HEK293 (cell line): ENCODE measurements at regions not wholly inside any gene's neighbourhood (a gene's known extent, or its start where the extent isn't known, plus 50 kb on each side); places are given as distances from the start of the nearest gene placed in this dataset.

ENCODE experiments used
- CTCF ChIA-PET: fragments of 350-600 bp; formaldehyde crosslinking; extraction: SDS; loops from one replicate; lab custom pipeline; 2021; ENCODE audit warnings: antibody characterized with exemption; lab: Yijun Ruan, JAX
- POLR2A ChIA-PET: fragments of 300-600 bp; formaldehyde crosslinking; extraction: SDS; loops from one replicate; lab custom pipeline; 2020; ENCODE audit warnings: antibody characterized with exemption, inconsistent platforms; lab: Yijun Ruan, JAX
- H3K27ac ChIP-seq: fragments of 200-500 bp; sonication (Bioruptor generic); 2 replicates; pipeline ENCODE4 v1.5.1; 2014; ENCODE audit warnings: low read depth, low read length, control low read depth, inconsistent platforms; ENCODE audit errors: extremely low read depth
- H3K36me3 ChIP-seq, 2 experiments: fragments of 200-500 bp in 1 of 2; sonication (Bioruptor generic) in 1 of 2; 1 replicate in 1 of 2; 2 replicates in 1 of 2; pipeline ENCODE4 v1.5.1; 2014 to 2017; ENCODE audit warnings: inconsistent platforms in 2 of 2, low read length in 2 of 2; ENCODE audit not compliant: control insufficient read depth in 2 of 2, insufficient read depth in 1 of 2
- H3K4me1 ChIP-seq: fragments of 200-500 bp; sonication (Bioruptor generic); 2 replicates; pipeline ENCODE4 v1.5.1; 2014; ENCODE audit warnings: mild to moderate bottlenecking, low read length, inconsistent platforms; ENCODE audit not compliant: control insufficient read depth, insufficient read depth
- H3K4me3 ChIP-seq: 2 replicates; pipeline ENCODE4 v1.5.1; 2011; ENCODE audit warnings: low read depth, mild to moderate bottlenecking, control low read depth, low read length, moderate library complexity
- H3K9me3 ChIP-seq: fragments of 200-500 bp; sonication (Bioruptor generic); 2 replicates; pipeline ENCODE4 v1.5.1; 2014; ENCODE audit warnings: low read depth, low read length, inconsistent platforms; ENCODE audit not compliant: control insufficient read depth, insufficient read depth
- HOXA7 ChIP-seq: sonication (generic); formaldehyde crosslinking; IDR thresholded peaks from 2 replicates; pipeline ENCODE4 v1.8.1; 2022; ENCODE audit warnings: missing genetic modification reagents, borderline replicate concordance
- HOXD13 ChIP-seq: sonication (generic); formaldehyde crosslinking; IDR thresholded peaks from 2 replicates; pipeline ENCODE4 v1.8.0; 2022; ENCODE audit warnings: missing genetic modification reagents, borderline replicate concordance
- KLF1 ChIP-seq: fragments of 450-650 bp; formaldehyde crosslinking; IDR thresholded peaks from 2 replicates; pipeline ENCODE4 v1.5.1; 2016; ENCODE audit warnings: missing biosample characterization, missing genetic modification characterization
- KLF7 ChIP-seq: fragments of 450-650 bp; formaldehyde crosslinking; IDR thresholded peaks from 2 replicates; pipeline ENCODE4 v1.5.1; 2016; ENCODE audit warnings: missing biosample characterization, missing genetic modification characterization, borderline replicate concordance
- KLF8 ChIP-seq: fragments of 450-650 bp; formaldehyde crosslinking; IDR thresholded peaks from 2 replicates; pipeline ENCODE4 v1.5.1; 2016; ENCODE audit warnings: missing biosample characterization, missing genetic modification characterization
- SCRT2 ChIP-seq: fragments of 450-650 bp; formaldehyde crosslinking; IDR thresholded peaks from 2 replicates; pipeline ENCODE4 v1.5.1; 2016; ENCODE audit warnings: missing biosample characterization, missing genetic modification characterization
- SETDB1 ChIP-seq: IDR thresholded peaks from one replicate; pipeline ENCODE4 v1.6.1; 2017; ENCODE audit warnings: mild to moderate bottlenecking, low read length, moderate library complexity, mixed read lengths; ENCODE audit not compliant: insufficient read length
- SP3 ChIP-seq: fragments of 450-650 bp; formaldehyde crosslinking; IDR thresholded peaks from 2 replicates; pipeline ENCODE4 v1.5.1; 2016; ENCODE audit warnings: missing biosample characterization, missing genetic modification characterization
- YY2 ChIP-seq: fragments of 450-650 bp; formaldehyde crosslinking; IDR thresholded peaks from 2 replicates; pipeline ENCODE4 v1.5.1; 2016; ENCODE audit warnings: missing biosample characterization, missing genetic modification characterization
- ZNF140 ChIP-seq: fragments of 450-650 bp; formaldehyde crosslinking; IDR thresholded peaks from 2 replicates; pipeline ENCODE4 v1.5.1; 2016; ENCODE audit warnings: missing biosample characterization, missing genetic modification characterization
- ZNF146 ChIP-seq: fragments of 450-650 bp; formaldehyde crosslinking; IDR thresholded peaks from 2 replicates; pipeline ENCODE4 v1.5.1; 2016; ENCODE audit warnings: missing biosample characterization, missing genetic modification characterization
- ZNF169 ChIP-seq: fragments of 450-650 bp; formaldehyde crosslinking; IDR thresholded peaks from 2 replicates; pipeline ENCODE4 v1.5.1; 2016; ENCODE audit warnings: missing biosample characterization, missing genetic modification characterization
- ZNF214 ChIP-seq: fragments of 450-650 bp; formaldehyde crosslinking; IDR thresholded peaks from 2 replicates; pipeline ENCODE4 v1.5.1; 2017; ENCODE audit warnings: missing biosample characterization, mild to moderate bottlenecking, missing genetic modification characterization, borderline replicate concordance
- ZNF23 ChIP-seq: fragments of 450-650 bp; formaldehyde crosslinking; IDR thresholded peaks from 2 replicates; pipeline ENCODE4 v1.5.1; 2016; ENCODE audit warnings: missing biosample characterization, missing genetic modification characterization, borderline replicate concordance
- ZNF292 ChIP-seq: fragments of 450-650 bp; formaldehyde crosslinking; IDR thresholded peaks from 2 replicates; pipeline ENCODE4 v1.5.1; 2016; ENCODE audit warnings: low read depth, missing biosample characterization, missing genetic modification characterization, borderline replicate concordance
- ZNF391 ChIP-seq: fragments of 450-650 bp; formaldehyde crosslinking; IDR thresholded peaks from 2 replicates; pipeline ENCODE4 v1.5.1; 2016; ENCODE audit warnings: low read depth, missing biosample characterization, missing genetic modification characterization, borderline replicate concordance
- ZNF416 ChIP-seq: fragments of 450-650 bp; formaldehyde crosslinking; IDR thresholded peaks from 2 replicates; pipeline ENCODE4 v1.5.1; 2016; ENCODE audit warnings: missing biosample characterization, missing genetic modification characterization
- ZNF670 ChIP-seq: fragments of 450-650 bp; formaldehyde crosslinking; IDR thresholded peaks from 2 replicates; pipeline ENCODE4 v1.5.1; 2016; ENCODE audit warnings: missing biosample characterization, missing genetic modification characterization, low read depth
- ZNF785 ChIP-seq: fragments of 450-650 bp; formaldehyde crosslinking; IDR thresholded peaks from 2 replicates; pipeline ENCODE4 v1.5.1; 2016; ENCODE audit warnings: missing biosample characterization, missing genetic modification characterization
- TF ChIP-seq, protein P1 (sequence below): fragments of 450-650 bp; formaldehyde crosslinking; IDR thresholded peaks from 2 replicates; pipeline ENCODE4 v1.5.1; 2017; ENCODE audit warnings: missing biosample characterization, missing genetic modification characterization
- TF ChIP-seq, protein P2 (sequence below): fragments of 450-650 bp; formaldehyde crosslinking; IDR thresholded peaks from 2 replicates; pipeline ENCODE4 v1.5.1; 2016; ENCODE audit warnings: missing biosample characterization, missing genetic modification characterization, borderline replicate concordance
- TF ChIP-seq, protein P3 (sequence below): fragments of 450-650 bp; formaldehyde crosslinking; IDR thresholded peaks from 2 replicates; pipeline ENCODE4 v1.5.1; 2016; ENCODE audit warnings: missing biosample characterization, missing genetic modification characterization
- TF ChIP-seq, protein P4 (sequence below): fragments of 450-650 bp; formaldehyde crosslinking; IDR thresholded peaks from 2 replicates; pipeline ENCODE4 v1.5.1; 2016; ENCODE audit warnings: missing biosample characterization, missing genetic modification characterization

DNA sequence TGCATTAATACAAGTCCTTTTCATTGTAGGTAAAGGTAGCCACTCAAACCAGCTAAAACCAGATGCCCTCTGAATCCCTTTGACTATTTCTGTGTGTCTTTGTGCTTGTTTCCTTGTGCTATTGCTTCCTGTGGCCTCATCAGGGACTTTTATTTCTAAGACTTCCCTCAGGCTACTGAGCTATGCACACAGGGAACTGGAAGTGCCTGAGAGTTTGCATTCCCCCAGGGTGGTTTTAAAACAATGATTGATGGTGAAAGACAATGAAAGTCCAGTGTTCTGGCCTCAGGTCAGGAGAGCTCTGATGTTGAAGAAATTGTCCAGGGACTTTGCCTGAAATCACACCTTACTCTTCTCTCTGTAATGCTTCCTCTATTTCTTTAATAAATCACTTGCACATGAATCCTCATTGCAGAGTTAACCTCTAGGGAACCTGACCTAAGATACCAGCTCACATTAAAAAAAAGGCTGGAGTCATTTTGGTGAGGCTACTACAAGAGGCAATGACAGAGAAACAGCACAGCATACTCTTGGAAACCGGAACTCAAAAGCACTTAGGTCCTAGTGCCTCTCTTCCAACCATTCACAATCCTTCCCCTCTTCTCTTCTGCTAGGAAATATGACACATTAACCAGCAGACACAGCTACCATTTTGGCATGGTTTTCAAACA lies 158.1 kb upstream of the NREP start (continued):
- TF ChIP-seq, protein P1, sequence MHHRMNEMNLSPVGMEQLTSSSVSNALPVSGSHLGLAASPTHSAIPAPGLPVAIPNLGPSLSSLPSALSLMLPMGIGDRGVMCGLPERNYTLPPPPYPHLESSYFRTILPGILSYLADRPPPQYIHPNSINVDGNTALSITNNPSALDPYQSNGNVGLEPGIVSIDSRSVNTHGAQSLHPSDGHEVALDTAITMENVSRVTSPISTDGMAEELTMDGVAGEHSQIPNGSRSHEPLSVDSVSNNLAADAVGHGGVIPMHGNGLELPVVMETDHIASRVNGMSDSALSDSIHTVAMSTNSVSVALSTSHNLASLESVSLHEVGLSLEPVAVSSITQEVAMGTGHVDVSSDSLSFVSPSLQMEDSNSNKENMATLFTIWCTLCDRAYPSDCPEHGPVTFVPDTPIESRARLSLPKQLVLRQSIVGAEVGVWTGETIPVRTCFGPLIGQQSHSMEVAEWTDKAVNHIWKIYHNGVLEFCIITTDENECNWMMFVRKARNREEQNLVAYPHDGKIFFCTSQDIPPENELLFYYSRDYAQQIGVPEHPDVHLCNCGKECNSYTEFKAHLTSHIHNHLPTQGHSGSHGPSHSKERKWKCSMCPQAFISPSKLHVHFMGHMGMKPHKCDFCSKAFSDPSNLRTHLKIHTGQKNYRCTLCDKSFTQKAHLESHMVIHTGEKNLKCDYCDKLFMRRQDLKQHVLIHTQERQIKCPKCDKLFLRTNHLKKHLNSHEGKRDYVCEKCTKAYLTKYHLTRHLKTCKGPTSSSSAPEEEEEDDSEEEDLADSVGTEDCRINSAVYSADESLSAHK (tag by site-specific recombination): no peak
- TF ChIP-seq, protein P2, sequence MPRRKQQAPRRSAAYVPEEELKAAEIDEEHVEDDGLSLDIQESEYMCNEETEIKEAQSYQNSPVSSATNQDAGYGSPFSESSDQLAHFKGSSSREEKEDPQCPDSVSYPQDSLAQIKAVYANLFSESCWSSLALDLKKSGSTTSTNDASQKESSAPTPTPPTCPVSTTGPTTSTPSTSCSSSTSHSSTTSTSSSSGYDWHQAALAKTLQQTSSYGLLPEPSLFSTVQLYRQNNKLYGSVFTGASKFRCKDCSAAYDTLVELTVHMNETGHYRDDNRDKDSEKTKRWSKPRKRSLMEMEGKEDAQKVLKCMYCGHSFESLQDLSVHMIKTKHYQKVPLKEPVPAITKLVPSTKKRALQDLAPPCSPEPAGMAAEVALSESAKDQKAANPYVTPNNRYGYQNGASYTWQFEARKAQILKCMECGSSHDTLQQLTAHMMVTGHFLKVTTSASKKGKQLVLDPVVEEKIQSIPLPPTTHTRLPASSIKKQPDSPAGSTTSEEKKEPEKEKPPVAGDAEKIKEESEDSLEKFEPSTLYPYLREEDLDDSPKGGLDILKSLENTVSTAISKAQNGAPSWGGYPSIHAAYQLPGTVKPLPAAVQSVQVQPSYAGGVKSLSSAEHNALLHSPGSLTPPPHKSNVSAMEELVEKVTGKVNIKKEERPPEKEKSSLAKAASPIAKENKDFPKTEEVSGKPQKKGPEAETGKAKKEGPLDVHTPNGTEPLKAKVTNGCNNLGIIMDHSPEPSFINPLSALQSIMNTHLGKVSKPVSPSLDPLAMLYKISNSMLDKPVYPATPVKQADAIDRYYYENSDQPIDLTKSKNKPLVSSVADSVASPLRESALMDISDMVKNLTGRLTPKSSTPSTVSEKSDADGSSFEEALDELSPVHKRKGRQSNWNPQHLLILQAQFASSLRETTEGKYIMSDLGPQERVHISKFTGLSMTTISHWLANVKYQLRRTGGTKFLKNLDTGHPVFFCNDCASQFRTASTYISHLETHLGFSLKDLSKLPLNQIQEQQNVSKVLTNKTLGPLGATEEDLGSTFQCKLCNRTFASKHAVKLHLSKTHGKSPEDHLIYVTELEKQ (tag by site-specific recombination): no peak
- TF ChIP-seq KLF1 (tag by site-specific recombination) (no peak), ZNF214 (tag by site-specific recombination) (no peak), HOXD13 (CRISPR knock-in tag) (no peak), ZNF785 (tag by site-specific recombination) (no peak), ZNF391 (tag by site-specific recombination) (no peak), ZNF169 (tag by site-specific recombination) (no peak)

DNA sequence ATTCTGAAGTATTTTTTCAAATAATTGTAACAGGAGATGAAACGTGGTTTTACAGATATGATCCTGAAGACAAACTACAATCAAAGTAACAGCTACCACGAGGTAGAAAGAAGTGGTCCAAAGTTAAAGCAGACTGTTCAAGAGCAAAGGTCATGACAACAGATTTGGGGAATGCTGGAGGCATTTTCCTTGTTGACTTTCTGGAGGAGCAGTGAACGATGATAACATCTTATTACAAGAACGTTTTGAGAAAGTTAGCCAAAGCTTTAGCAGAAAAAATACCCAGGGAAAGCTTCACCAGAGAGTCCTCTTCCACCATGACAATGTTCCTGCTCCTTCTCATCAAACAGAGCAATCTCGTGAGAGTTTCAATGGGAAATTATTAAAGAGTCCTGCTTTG lies 145.4 kb upstream of the NREP start:
- CTCF ChIA-PET: no interaction called here
- POLR2A ChIA-PET: no interaction called here
- Histone ChIP-seq H3K4me3 (no peak overlapping the region), H3K36me3 (no peaks in the 10 kb centered on the region), H3K4me1 (no peaks in the 10 kb centered on the region), H3K27ac (no peak overlapping the region), H3K9me3 (no peaks in the 10 kb centered on the region)
- no peak for TF ChIP-seq ZNF23
- TF ChIP-seq SP3 (tag by site-specific recombination): no peak
- TF ChIP-seq, protein P3, sequence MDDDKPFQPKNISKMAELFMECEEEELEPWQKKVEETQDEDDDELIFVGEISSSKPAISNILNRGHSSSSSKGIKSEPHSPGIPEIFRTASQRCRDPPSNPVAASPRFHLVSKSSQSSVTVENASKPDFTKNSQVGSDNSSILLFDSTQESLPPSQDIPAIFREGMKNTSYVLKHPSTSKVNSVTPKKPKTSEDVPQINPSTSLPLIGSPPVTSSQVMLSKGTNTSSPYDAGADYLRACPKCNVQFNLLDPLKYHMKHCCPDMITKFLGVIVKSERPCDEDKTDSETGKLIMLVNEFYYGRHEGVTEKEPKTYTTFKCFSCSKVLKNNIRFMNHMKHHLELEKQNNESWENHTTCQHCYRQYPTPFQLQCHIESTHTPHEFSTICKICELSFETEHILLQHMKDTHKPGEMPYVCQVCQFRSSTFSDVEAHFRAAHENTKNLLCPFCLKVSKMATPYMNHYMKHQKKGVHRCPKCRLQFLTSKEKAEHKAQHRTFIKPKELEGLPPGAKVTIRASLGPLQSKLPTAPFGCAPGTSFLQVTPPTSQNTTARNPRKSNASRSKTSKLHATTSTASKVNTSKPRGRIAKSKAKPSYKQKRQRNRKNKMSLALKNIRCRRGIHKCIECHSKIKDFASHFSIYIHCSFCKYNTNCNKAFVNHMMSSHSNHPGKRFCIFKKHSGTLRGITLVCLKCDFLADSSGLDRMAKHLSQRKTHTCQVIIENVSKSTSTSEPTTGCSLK (tag by site-specific recombination): no peak
- TF ChIP-seq ZNF670 (tag by site-specific recombination): no peak
- TF ChIP-seq KLF8 (tag by site-specific recombination): no peak

DNA sequence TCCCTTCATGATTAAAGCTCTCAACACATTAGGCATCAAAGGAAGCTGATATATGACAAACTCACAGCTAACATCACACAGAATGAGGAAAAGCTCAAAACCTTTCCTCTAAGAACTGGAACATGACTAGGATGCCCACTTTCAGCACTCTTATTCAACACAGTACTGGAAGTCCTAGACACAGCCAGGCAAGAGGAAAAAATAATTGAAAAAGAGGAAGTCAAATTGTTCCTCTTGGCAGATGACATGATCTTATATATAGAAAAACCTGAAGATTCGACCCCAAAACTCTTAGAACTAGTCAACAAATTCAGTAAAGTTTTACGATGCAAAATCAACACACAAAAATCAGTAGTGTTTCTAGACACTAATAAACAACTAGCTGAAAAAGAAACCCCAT lies 144.3 kb upstream of the NREP start:
- POLR2A ChIA-PET: no interaction called here
- H3K27ac ChIP-seq: no peak overlapping the region
- no peak overlapping the region for H3K4me3 ChIP-seq
- H3K36me3 ChIP-seq: no peaks in the 10 kb centered on the region
- no peaks in the 10 kb centered on the region for H3K4me1 ChIP-seq
- CTCF ChIA-PET: no interaction called here
- no peaks in the 10 kb centered on the region for H3K9me3 ChIP-seq
- TF ChIP-seq ZNF416 (tag by site-specific recombination): no peak
- no peak for TF ChIP-seq ZNF23
- TF ChIP-seq ZNF146 (tag by site-specific recombination): no peak
- TF ChIP-seq YY2 (tag by site-specific recombination): no peak
- no peak for TF ChIP-seq SETDB1
- no peak for TF ChIP-seq ZNF292 (tag by site-specific recombination)
- TF ChIP-seq SCRT2 (tag by site-specific recombination): no peak
- no peak for TF ChIP-seq ZNF140 (tag by site-specific recombination)
- TF ChIP-seq, protein P4, sequence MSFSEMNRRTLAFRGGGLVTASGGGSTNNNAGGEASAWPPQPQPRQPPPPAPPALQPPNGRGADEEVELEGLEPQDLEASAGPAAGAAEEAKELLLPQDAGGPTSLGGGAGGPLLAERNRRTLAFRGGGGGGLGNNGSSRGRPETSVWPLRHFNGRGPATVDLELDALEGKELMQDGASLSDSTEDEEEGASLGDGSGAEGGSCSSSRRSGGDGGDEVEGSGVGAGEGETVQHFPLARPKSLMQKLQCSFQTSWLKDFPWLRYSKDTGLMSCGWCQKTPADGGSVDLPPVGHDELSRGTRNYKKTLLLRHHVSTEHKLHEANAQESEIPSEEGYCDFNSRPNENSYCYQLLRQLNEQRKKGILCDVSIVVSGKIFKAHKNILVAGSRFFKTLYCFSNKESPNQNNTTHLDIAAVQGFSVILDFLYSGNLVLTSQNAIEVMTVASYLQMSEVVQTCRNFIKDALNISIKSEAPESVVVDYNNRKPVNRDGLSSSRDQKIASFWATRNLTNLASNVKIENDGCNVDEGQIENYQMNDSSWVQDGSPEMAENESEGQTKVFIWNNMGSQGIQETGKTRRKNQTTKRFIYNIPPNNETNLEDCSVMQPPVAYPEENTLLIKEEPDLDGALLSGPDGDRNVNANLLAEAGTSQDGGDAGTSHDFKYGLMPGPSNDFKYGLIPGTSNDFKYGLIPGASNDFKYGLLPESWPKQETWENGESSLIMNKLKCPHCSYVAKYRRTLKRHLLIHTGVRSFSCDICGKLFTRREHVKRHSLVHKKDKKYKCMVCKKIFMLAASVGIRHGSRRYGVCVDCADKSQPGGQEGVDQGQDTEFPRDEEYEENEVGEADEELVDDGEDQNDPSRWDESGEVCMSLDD (tag by site-specific recombination): no peak
- TF ChIP-seq HOXA7 (CRISPR knock-in tag): no peak
- no peak for TF ChIP-seq KLF7 (tag by site-specific recombination)
